Endothelial cell of umbilical vein (primary cell): ENCODE measurements at regions not wholly inside any gene's neighbourhood (a gene's known extent, or its start where the extent isn't known, plus 50 kb on each side); places are given as distances from the start of the nearest gene placed in this dataset.
"Not testable (repeated sequence)": the region's sequence is repeated elsewhere in the genome, so short reads cannot be mapped to it uniquely, and the experiment has no call there.

ENCODE experiments used
- CTCF ChIP-seq, 2 donors: IDR thresholded peaks; 1 replicate in 1 of 2; 2 replicates in 1 of 2; pipeline ENCODE4 v1.5.1; 2011; ENCODE audit warnings: low read length in 2 of 2, mild to moderate bottlenecking in 2 of 2, moderate library complexity in 2 of 2, control low read depth in 1 of 2, inconsistent platforms in 1 of 2, low read depth in 1 of 2; ENCODE audit not compliant: insufficient read depth in 1 of 2; ENCODE audit errors: extremely low read depth in 1 of 2
- EZH2 ChIP-seq: IDR thresholded peaks from 2 replicates; pipeline ENCODE4 v1.6.1; 2012; ENCODE audit warnings: borderline replicate concordance, low read depth, mild to moderate bottlenecking, moderate library complexity, low read length, inconsistent platforms; ENCODE audit not compliant: severe bottlenecking
- FOS ChIP-seq: IDR thresholded peaks from 2 replicates; pipeline ENCODE4 v1.6.1; 2011; ENCODE audit warnings: mild to moderate bottlenecking, low read length, moderate library complexity, borderline replicate concordance; ENCODE audit not compliant: insufficient read depth
- POLR2A ChIP-seq: IDR thresholded peaks from 2 replicates; pipeline ENCODE4 v1.6.1; 2012; ENCODE audit warnings: low read depth, mild to moderate bottlenecking, control low read depth, low read length
- POLR2AphosphoS5 ChIP-seq: IDR thresholded peaks from 2 replicates; pipeline ENCODE4 v1.6.1; 2012; ENCODE audit warnings: low read depth, mild to moderate bottlenecking, control low read depth, low read length, moderate library complexity; ENCODE audit not compliant: insufficient read depth
- TF ChIP-seq, protein P1 (sequence below): IDR thresholded peaks from 2 replicates; pipeline ENCODE4 v1.6.1; 2011; ENCODE audit not compliant: insufficient read depth, insufficient read length

GRCh38 chr10:53439075-53439474 lies 666.5 kb upstream of the MBL2 start:
- not testable (repeated sequence) for TF ChIP-seq CTCF (IDR thresholded peaks at IDR 0.05; ENCODE audit: extremely low read depth in 1 of 2, insufficient read depth in 1 of 2, low read depth in 1 of 2, low read length in 2 of 2); FOS; EZH2; POLR2AphosphoS5; POLR2A
- TF ChIP-seq, protein P1, sequence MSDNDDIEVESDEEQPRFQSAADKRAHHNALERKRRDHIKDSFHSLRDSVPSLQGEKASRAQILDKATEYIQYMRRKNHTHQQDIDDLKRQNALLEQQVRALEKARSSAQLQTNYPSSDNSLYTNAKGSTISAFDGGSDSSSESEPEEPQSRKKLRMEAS = not testable (repeated sequence)
